ENCODE measurements at regions not wholly inside any gene's neighbourhood (a gene's known extent, or its start where the extent isn't known, plus 50 kb on each side); places are given as distances from the start of the nearest gene placed in this dataset.

GRCh38 chr6:132153221-132153898 lies 202.2 kb upstream of the CCN2 start:
- ChIA-PET CTCF (ENCODE audit: low intra/inter-chr PET ratio, low total read pairs) (no interaction called here), POLR2A (interaction anchor here (1.1 kb wide), 1 partner anchor 202 kb away, joined by 3 read pairs; the partner anchor contains the start of gene CCN2)
- in situ Hi-C loops (cut with HindIII; ENCODE audit: extremely low pct_ligation_motif_present, low pct_unique_long_range_greater_than_20kb): no loop called here
- Histone ChIP-seq H3K27ac (ENCODE audit: extremely low read length, insufficient read depth, low read length) (no peak overlapping the region), H3K4me1 (ENCODE audit: insufficient read depth, low read length) (no peaks in the 10 kb centered on the region), H3K4me3 (replicated peaks in 1 of 3; ENCODE audit: insufficient read depth in 1 of 3, low read depth in 2 of 3, low read length in 3 of 3) (no peak overlapping the region), H4K20me1 (ENCODE audit: insufficient read depth, low read length) (no peaks in the 10 kb centered on the region), H3K9me3 (ENCODE audit: low read length) (no peaks in the 10 kb centered on the region), H3K79me2 (ENCODE audit: insufficient read depth, low read length) (no peaks in the 10 kb centered on the region), H3K36me3 (replicated peaks in 1 of 2; ENCODE audit: control insufficient read depth in 1 of 2, insufficient read depth in 2 of 2, low read length in 2 of 2) (no peaks in the 10 kb centered on the region), H2AFZ (ENCODE audit: low read length) (no peak overlapping the region), H3K4me2 (ENCODE audit: low read depth, low read length) (no peak overlapping the region), H3K27me3 (ENCODE audit: control insufficient read depth in 1 of 2, insufficient read depth in 2 of 2, low read length in 2 of 2) (no peaks in the 10 kb centered on the region), H3K9ac (ENCODE audit: insufficient read depth, low read depth, low read length) (no peak overlapping the region)
- BruUV-seq (replicated peaks): no TSS peak
- WGBS (ENCODE audit: low lambda C conversion rate): 14% methylated on average over 9 of the region's 9 CpGs
- intact Hi-C loops (cut with micrococcal nuclease; ENCODE audit: unreplicated experiment): no loop called here
- no peak for TF ChIP-seq HOXA3 (CRISPR knock-in tag; IDR thresholded peaks at IDR 0.05)
- peak; percentile 25; the same call in 1 of the 2 replicates for TF ChIP-seq CBX2 (IDR thresholded peaks at IDR 0.05; ENCODE audit: low read depth, low read length)
- no peak for TF ChIP-seq CBX2 (CRISPR knock-in tag; IDR thresholded peaks at IDR 0.05; ENCODE audit: low read depth)
- no peak for TF ChIP-seq KIAA2018 (CRISPR knock-in tag; IDR thresholded peaks at IDR 0.05; ENCODE audit: borderline replicate concordance)
- FAIRE-seq (peak; percentile 8), ATAC-seq (no peak), DNase-seq (ENCODE audit: low spot score) (no peak)

All from HepG2 (cell line).